ENCODE measurements at regions not wholly inside any gene's neighbourhood (a gene's known extent, or its start where the extent isn't known, plus 50 kb on each side); places are given as distances from the start of the nearest gene placed in this dataset.

DNA sequence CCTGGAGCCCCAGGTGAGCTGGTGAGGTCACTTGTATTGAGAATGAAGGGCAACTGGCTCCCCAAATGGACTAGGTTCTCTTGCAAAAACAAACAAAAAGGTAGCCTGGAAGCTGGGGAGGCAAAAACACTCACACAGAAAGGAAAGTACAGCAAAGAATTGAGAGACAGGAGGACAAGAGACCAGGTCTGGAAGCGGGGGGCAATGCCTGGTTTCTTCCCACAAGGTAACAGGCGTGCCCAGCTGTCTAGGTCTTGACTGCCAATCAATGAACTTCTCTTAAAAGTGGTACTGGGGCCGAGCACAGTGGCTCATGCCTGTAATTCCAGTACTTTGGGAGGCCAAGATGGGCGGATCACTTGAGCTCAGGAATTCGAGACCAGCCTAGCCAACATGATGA, 356.4 kb upstream of the TSHZ3 start:
- H3K4me3 ChIP-seq (ENCODE audit: low read length) = no peak overlapping the region
- no peaks in the 10 kb centered on the region for H3K9me3 ChIP-seq (ENCODE audit: control insufficient read depth, insufficient read depth, low read length)
- H3K27me3 ChIP-seq (ENCODE audit: control insufficient read depth, insufficient read depth, low read length) = no peaks in the 10 kb centered on the region
- no CpG with 5 or more reads among the region's 5 CpGs for WGBS (ENCODE audit: insufficient coverage, insufficient read length)
- no peaks in the 10 kb centered on the region for H3K4me1 ChIP-seq (ENCODE audit: control insufficient read depth, insufficient read depth, low read length)
- DNase-seq (ENCODE audit: low read depth, low spot score) = no peak
- H3K36me3 ChIP-seq (ENCODE audit: control insufficient read depth, insufficient read depth, low read length) = no peaks in the 10 kb centered on the region
- no peak overlapping the region for H3K27ac ChIP-seq (ENCODE audit: low read length)

DNA sequence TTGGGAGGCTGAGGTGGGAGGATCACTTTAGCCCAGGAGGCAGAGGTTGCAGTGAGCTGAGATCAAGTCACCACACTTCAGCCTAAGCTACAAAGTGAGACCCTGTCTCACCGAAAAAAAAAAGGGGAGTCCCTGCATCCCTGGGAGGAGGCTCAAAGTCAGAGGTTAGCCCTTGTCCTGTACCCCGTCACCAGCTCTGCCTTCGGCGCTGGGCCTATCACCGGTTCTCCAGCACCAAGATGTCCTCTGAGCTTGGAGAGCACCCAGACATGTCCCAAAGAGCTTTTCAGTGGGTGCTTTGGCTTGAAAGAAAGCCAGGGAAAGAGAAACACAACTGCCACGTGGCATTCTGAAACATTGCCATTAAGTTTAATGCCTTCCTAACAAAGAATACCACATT, 356.9 kb upstream of the TSHZ3 start:
- Histone ChIP-seq H3K9me3 (ENCODE audit: control insufficient read depth, insufficient read depth, low read length) (no peaks in the 10 kb centered on the region), H3K27me3 (ENCODE audit: control insufficient read depth, insufficient read depth, low read length) (no peaks in the 10 kb centered on the region), H3K4me1 (ENCODE audit: control insufficient read depth, insufficient read depth, low read length) (no peaks in the 10 kb centered on the region), H3K36me3 (ENCODE audit: control insufficient read depth, insufficient read depth, low read length) (no peaks in the 10 kb centered on the region), H3K4me3 (ENCODE audit: low read length) (no peak overlapping the region), H3K27ac (ENCODE audit: low read length) (no peak overlapping the region)
- no peak for DNase-seq (ENCODE audit: low read depth, low spot score)
- no CpG with 5 or more reads among the region's 6 CpGs for WGBS (ENCODE audit: insufficient coverage, insufficient read length)

DNA sequence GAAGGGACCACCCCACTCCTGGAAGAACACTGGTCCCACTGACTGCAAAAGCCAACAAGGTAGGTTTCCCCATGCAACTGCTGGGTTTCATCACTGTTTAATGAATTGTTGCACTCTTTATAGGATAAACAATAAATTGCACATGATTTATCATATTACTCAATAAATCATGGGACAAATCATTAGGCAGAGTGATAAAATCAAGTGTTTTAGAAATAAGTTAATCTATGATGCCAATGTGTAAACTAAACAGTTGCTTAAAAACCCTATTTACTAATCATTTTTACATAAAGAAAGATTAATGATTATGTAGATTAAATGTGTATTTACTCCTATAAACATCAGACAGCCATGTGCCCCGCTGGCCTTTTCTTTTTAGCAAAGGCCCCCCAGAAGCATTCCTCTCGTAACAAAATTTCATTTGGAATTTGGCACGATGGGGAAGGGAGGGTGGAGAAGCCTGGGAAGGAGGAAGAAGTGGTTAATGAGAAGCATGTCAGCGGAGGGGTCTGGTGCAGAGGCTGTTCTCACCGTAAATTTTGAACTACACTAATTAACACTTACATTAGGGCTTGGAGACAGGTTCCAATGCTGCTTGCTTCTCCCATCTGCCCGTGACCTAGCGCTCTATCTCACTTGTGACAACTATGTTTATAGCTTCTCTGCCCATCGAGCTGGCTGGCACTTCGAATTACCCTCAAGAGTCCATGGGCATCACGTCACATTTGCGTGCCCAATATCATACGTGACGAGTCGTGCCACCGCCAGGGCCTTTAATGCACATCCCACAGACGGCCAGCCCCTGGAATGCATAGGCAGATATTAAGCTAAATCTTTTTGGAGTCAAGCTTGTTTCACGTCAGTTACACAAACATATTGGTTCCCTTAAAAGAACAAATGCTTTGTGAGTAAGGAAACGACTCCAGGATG, 357.7 kb upstream of the TSHZ3 start:
- WGBS (ENCODE audit: insufficient coverage, insufficient read length) = no CpG with 5 or more reads among the region's 18 CpGs
- Histone ChIP-seq H3K27me3 (ENCODE audit: control insufficient read depth, insufficient read depth, low read length) (no peaks in the 10 kb centered on the region), H3K4me3 (ENCODE audit: low read length) (no peak overlapping the region), H3K36me3 (ENCODE audit: control insufficient read depth, insufficient read depth, low read length) (no peaks in the 10 kb centered on the region), H3K27ac (ENCODE audit: low read length) (no peak overlapping the region), H3K4me1 (ENCODE audit: control insufficient read depth, insufficient read depth, low read length) (no peaks in the 10 kb centered on the region), H3K9me3 (ENCODE audit: control insufficient read depth, insufficient read depth, low read length) (no peaks in the 10 kb centered on the region)
- no peak for DNase-seq (ENCODE audit: low read depth, low spot score)

DNA sequence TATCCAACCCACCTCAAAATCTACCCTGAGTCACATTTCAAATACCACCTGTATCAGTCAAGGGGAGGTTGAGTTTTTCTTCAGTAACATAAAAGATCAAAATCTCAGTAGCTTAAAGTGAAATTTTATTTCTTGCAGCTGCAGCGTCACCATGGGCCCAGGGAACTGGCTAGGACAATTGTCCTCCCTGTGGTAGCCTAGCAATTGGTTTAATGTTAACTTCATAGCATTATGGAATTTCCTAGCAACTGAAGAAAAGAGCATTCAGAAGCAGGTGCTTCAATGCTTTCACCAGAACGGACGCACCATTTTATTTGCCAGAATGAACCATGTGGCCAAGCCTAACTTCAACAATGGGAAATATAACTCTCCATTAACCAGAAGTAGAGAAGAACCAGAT, 359.3 kb upstream of the TSHZ3 start:
- H3K4me3 ChIP-seq (ENCODE audit: low read length) = no peak overlapping the region
- no peaks in the 10 kb centered on the region for H3K36me3 ChIP-seq (ENCODE audit: control insufficient read depth, insufficient read depth, low read length)
- no peak overlapping the region for H3K27ac ChIP-seq (ENCODE audit: low read length)
- no peaks in the 10 kb centered on the region for H3K4me1 ChIP-seq (ENCODE audit: control insufficient read depth, insufficient read depth, low read length)
- no peaks in the 10 kb centered on the region for H3K9me3 ChIP-seq (ENCODE audit: control insufficient read depth, insufficient read depth, low read length)
- H3K27me3 ChIP-seq (ENCODE audit: control insufficient read depth, insufficient read depth, low read length) = no peaks in the 10 kb centered on the region
- DNase-seq (ENCODE audit: low read depth, low spot score) = no peak
- no CpG with 5 or more reads among the region's 3 CpGs for WGBS (ENCODE audit: insufficient coverage, insufficient read length)

DNA sequence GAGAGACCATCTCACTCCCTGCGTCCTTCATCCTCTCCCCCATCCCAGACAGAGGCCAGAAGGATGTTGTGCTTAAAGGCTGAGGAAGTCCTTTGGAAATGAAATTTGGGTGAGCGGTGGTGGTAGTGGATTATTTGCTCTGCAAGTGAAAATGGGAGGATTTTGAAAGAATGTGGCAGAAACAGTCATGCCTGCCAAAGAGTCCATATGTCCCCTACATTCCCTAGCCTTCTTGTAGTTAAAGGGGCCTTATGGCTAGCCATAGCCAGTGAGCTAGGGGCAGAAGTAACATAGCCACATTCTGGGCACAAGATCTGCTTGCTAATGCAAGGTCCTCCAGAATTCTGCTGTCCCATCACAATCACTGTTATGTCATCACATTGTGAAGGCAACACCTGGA, 360.2 kb upstream of the TSHZ3 start:
- Histone ChIP-seq H3K27me3 (ENCODE audit: control insufficient read depth, insufficient read depth, low read length) (no peaks in the 10 kb centered on the region), H3K4me3 (ENCODE audit: low read length) (no peak overlapping the region), H3K9me3 (ENCODE audit: control insufficient read depth, insufficient read depth, low read length) (no peaks in the 10 kb centered on the region), H3K4me1 (ENCODE audit: control insufficient read depth, insufficient read depth, low read length) (no peaks in the 10 kb centered on the region), H3K36me3 (ENCODE audit: control insufficient read depth, insufficient read depth, low read length) (no peaks in the 10 kb centered on the region), H3K27ac (ENCODE audit: low read length) (no peak overlapping the region)
- WGBS (ENCODE audit: insufficient coverage, insufficient read length) = no CpG with 5 or more reads among the region's 2 CpGs
- DNase-seq (ENCODE audit: low read depth, low spot score) = no peak

DNA sequence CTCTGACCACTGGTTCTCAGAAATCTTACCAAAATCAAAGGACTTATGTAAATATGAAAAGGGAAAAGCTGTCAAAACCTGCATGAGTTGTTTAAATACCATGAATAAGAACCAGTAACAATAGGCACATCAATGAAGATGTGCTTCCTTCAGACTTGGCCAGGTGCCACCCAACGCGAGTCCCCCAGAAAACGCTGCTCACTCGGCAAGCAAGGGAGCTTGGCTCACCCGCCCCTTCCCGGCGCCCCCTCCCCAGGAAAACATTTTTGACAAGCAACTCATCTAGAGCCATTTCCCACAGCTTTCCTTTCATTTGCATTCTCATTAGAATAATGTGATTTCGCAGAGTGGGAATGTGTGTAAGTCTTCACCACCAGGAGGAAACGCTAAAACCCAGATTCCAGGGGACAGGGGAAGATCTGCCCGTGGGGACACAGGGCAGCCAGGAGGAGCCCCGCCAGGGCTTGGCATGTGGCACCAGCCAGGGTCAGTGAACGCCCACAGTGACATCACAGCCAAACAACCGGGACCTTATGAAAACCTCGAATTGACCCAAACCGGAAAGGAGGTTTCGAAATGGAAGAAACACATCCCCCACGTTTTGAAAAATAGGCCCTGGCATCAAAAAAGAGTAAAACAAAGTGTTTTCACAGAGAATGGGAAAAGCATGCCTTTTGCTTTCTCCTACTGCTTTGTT, 366.2 kb upstream of the TSHZ3 start:
- no peaks in the 10 kb centered on the region for H3K36me3 ChIP-seq (ENCODE audit: control insufficient read depth, insufficient read depth, low read length)
- H3K4me1 ChIP-seq (ENCODE audit: control insufficient read depth, insufficient read depth, low read length) = no peaks in the 10 kb centered on the region
- no CpG with 5 or more reads among the region's 17 CpGs for WGBS (ENCODE audit: insufficient coverage, insufficient read length)
- H3K9me3 ChIP-seq (ENCODE audit: control insufficient read depth, insufficient read depth, low read length) = no peaks in the 10 kb centered on the region
- no peak overlapping the region for H3K4me3 ChIP-seq (ENCODE audit: low read length)
- H3K27me3 ChIP-seq (ENCODE audit: control insufficient read depth, insufficient read depth, low read length) = no peaks in the 10 kb centered on the region
- no peak overlapping the region for H3K27ac ChIP-seq (ENCODE audit: low read length)
- DNase-seq (ENCODE audit: low read depth, low spot score) = no peak

DNA sequence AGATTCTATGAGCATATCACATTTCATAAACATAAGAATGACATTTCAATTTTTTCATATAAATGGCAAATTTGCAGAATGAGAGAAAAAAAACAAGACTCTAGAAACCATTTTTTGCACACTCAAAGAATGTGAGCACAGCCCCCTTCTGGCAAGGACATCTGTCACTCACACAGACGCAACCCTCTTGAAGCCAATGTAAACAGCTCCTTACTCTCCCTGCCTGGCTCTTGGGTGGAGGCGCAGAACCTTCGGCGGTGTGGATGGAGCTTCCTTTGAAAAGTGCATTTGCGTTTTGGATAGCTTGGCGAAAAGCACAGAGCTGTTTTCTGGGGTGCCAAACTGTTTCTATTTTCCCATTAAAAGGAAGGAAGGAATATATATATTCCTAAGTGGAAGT, 367.6 kb upstream of the TSHZ3 start:
- Histone ChIP-seq H3K27ac (ENCODE audit: low read length) (no peak overlapping the region), H3K27me3 (ENCODE audit: control insufficient read depth, insufficient read depth, low read length) (no peaks in the 10 kb centered on the region), H3K4me1 (ENCODE audit: control insufficient read depth, insufficient read depth, low read length) (no peaks in the 10 kb centered on the region), H3K9me3 (ENCODE audit: control insufficient read depth, insufficient read depth, low read length) (no peaks in the 10 kb centered on the region), H3K4me3 (ENCODE audit: low read length) (no peak overlapping the region), H3K36me3 (ENCODE audit: control insufficient read depth, insufficient read depth, low read length) (no peaks in the 10 kb centered on the region)
- no CpG with 5 or more reads among the region's 6 CpGs for WGBS (ENCODE audit: insufficient coverage, insufficient read length)
- DNase-seq (ENCODE audit: low read depth, low spot score) = no peak

DNA sequence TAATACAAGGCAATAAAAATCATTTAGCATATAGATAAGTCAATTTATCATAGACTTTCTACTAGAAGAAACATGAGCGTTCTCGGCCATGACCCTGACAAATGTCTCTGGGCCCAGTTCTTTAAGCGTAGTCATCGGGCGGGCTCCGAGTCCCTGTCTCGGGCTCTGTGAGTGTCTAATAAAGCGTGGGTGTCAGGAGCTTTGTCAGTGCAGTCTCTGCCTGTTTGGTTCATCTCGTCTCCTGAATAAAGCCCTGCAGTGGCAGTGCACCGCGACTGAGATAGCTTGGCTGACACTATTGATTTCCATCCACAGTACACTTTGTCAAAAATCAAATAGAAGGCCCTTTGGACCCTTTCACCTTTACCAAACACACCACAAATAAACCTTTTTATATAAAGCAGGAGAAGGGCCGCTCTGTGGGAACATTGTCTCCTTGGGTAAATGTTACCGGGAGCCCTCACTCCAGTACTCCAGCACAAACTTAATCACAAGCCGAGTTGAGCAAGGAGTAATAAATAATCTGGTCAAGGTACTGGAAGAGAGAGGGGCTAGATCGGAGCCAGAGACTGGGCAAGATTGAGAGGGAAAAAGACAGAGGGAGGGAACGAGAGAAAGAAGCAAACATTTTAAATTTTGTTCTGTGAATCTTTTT, 368.2 kb upstream of the TSHZ3 start:
- WGBS (ENCODE audit: insufficient coverage, insufficient read length) = no CpG with 5 or more reads among the region's 16 CpGs
- Histone ChIP-seq H3K27me3 (ENCODE audit: control insufficient read depth, insufficient read depth, low read length) (no peaks in the 10 kb centered on the region), H3K36me3 (ENCODE audit: control insufficient read depth, insufficient read depth, low read length) (no peaks in the 10 kb centered on the region), H3K27ac (ENCODE audit: low read length) (no peak overlapping the region), H3K9me3 (ENCODE audit: control insufficient read depth, insufficient read depth, low read length) (no peaks in the 10 kb centered on the region), H3K4me3 (ENCODE audit: low read length) (no peak overlapping the region), H3K4me1 (ENCODE audit: control insufficient read depth, insufficient read depth, low read length) (no peaks in the 10 kb centered on the region)
- no peak for DNase-seq (ENCODE audit: low read depth, low spot score)

DNA sequence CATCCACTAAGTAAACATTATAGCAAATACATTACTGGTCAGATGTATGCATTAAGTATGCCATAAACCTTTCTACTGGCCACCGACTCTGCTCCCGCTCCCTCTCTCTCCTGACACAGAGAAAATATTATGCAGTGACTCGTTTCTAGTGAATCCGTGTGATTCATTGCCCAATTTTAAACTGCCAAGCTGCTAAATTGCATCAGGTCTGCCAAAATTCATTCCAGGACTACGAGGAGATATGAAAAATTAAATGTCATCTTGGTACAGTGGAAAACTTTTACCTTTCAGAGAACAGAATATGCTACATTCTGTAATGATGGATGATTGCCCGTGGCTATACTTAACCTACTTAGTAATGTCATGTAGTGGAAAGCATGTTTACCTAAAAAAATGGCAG, 368.8 kb upstream of the TSHZ3 start:
- Histone ChIP-seq H3K4me1 (ENCODE audit: control insufficient read depth, insufficient read depth, low read length) (no peaks in the 10 kb centered on the region), H3K4me3 (ENCODE audit: low read length) (no peak overlapping the region), H3K9me3 (ENCODE audit: control insufficient read depth, insufficient read depth, low read length) (no peaks in the 10 kb centered on the region), H3K27me3 (ENCODE audit: control insufficient read depth, insufficient read depth, low read length) (no peaks in the 10 kb centered on the region), H3K27ac (ENCODE audit: low read length) (no peak overlapping the region), H3K36me3 (ENCODE audit: control insufficient read depth, insufficient read depth, low read length) (no peaks in the 10 kb centered on the region)
- no peak for DNase-seq (ENCODE audit: low read depth, low spot score)
- no CpG with 5 or more reads among the region's 6 CpGs for WGBS (ENCODE audit: insufficient coverage, insufficient read length)

DNA sequence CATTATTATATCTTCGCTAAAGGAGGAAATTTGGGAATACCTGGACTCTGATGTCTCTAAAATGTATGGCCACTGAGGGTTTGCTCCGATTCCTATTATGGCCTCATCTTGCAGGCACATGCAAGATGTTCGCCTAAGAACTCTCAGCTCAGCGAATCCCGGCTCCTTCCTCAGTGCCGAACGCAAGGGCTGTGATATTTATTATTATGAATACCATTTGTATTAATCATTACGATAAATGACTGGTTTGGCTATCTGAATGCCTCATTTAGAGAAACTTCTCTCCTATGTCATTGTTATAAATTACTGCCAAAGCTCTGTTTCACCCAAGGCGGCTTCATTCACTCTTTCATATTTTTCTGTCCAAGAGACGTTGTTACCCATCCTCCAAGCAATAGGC, 369.7 kb upstream of the TSHZ3 start:
- Histone ChIP-seq H3K9me3 (ENCODE audit: control insufficient read depth, insufficient read depth, low read length) (no peaks in the 10 kb centered on the region), H3K27me3 (ENCODE audit: control insufficient read depth, insufficient read depth, low read length) (no peaks in the 10 kb centered on the region), H3K4me1 (ENCODE audit: control insufficient read depth, insufficient read depth, low read length) (no peaks in the 10 kb centered on the region), H3K36me3 (ENCODE audit: control insufficient read depth, insufficient read depth, low read length) (no peaks in the 10 kb centered on the region), H3K4me3 (ENCODE audit: low read length) (no peak overlapping the region), H3K27ac (ENCODE audit: low read length) (no peak overlapping the region)
- no CpG with 5 or more reads among the region's 10 CpGs for WGBS (ENCODE audit: insufficient coverage, insufficient read length)
- DNase-seq (ENCODE audit: low read depth, low spot score) = no peak

Measured in iPS DF 6.9 (cell line).